ENCODE measurements at regions not wholly inside any gene's neighbourhood (a gene's known extent, or its start where the extent isn't known, plus 50 kb on each side); places are given as distances from the start of the nearest gene placed in this dataset.

GRCh38 chr4:114062499-114062898 is 83.1 kb upstream of the ARSJ start:
- Histone ChIP-seq H3K27me3 (ENCODE audit: insufficient read depth, low read depth) (no peaks in the 10 kb centered on the region), H4K20me1 (ENCODE audit: insufficient read depth) (no peaks in the 10 kb centered on the region), H3K4me2 (no peak overlapping the region), H3K9me2 (ENCODE audit: insufficient read depth) (no peaks in the 10 kb centered on the region), H3K36me3 (ENCODE audit: low read depth) (no peaks in the 10 kb centered on the region), H3F3A (ENCODE audit: insufficient read depth, low read depth) (no peaks in the 10 kb centered on the region), H3K79me2 (ENCODE audit: low read depth) (no peaks in the 10 kb centered on the region), H3K4me3 (no peak overlapping the region), H3K27ac (no peak overlapping the region), H3K4me1 (replicated peaks; ENCODE audit: insufficient read depth) (no peaks in the 10 kb centered on the region), H3K9me3 (ENCODE audit: insufficient read depth, low read depth) (no peaks in the 10 kb centered on the region), H2AFZ (no peak overlapping the region)
- POLR2A ChIA-PET (ENCODE audit: unreplicated experiment): no interaction called here
- intact Hi-C loops (cut with micrococcal nuclease; ENCODE audit: unreplicated experiment): no loop called here
- CTCF ChIA-PET: no interaction called here
- TF ChIP-seq EZH2 (IDR thresholded peaks at IDR 0.05; ENCODE audit: low read depth) (no peak), CTCF (conservative IDR thresholded peaks at IDR 0.05) (no peak)
- BruUV-seq (replicated peaks): no TSS peak
- DNase-seq: no peak

- TF ChIP-seq EZH2 (IDR thresholded peaks at IDR 0.05; ENCODE audit: low read depth) (no peak), CTCF (conservative IDR thresholded peaks at IDR 0.05) (no peak)
- Histone ChIP-seq H3K79me2 (ENCODE audit: low read depth) (no peaks in the 10 kb centered on the region), H3K4me3 (no peak overlapping the region), H3K4me2 (no peak overlapping the region), H3K27ac (no peak overlapping the region), H3F3A (ENCODE audit: insufficient read depth, low read depth) (no peaks in the 10 kb centered on the region), H3K27me3 (ENCODE audit: insufficient read depth, low read depth) (no peaks in the 10 kb centered on the region), H3K9me3 (ENCODE audit: insufficient read depth, low read depth) (no peaks in the 10 kb centered on the region), H4K20me1 (ENCODE audit: insufficient read depth) (no peaks in the 10 kb centered on the region), H2AFZ (no peak overlapping the region), H3K9me2 (ENCODE audit: insufficient read depth) (no peaks in the 10 kb centered on the region), H3K4me1 (replicated peaks; ENCODE audit: insufficient read depth) (no peaks in the 10 kb centered on the region), H3K36me3 (ENCODE audit: low read depth) (no peaks in the 10 kb centered on the region)
- ChIA-PET CTCF (no interaction called here), POLR2A (ENCODE audit: unreplicated experiment) (no interaction called here)
- BruUV-seq (replicated peaks): no TSS peak
- intact Hi-C loops (cut with micrococcal nuclease; ENCODE audit: unreplicated experiment): loop anchor here (5.0 to 10.0 kb wide), 3 partner anchors 118 to 680 kb away; no protein-coding TSS in a partner anchor
- no peak for DNase-seq
Measured at GRCh38 chr4:114072781-114073180, 93.3 kb upstream of the ARSJ start.

- Histone ChIP-seq H4K20me1 (ENCODE audit: insufficient read depth) (no peaks in the 10 kb centered on the region), H2AFZ (no peak overlapping the region), H3K27me3 (ENCODE audit: insufficient read depth, low read depth) (no peaks in the 10 kb centered on the region), H3K9me3 (ENCODE audit: insufficient read depth, low read depth) (no peaks in the 10 kb centered on the region), H3K4me2 (no peak overlapping the region), H3K79me2 (ENCODE audit: low read depth) (no peaks in the 10 kb centered on the region), H3F3A (ENCODE audit: insufficient read depth, low read depth) (no peaks in the 10 kb centered on the region), H3K4me1 (replicated peaks; ENCODE audit: insufficient read depth) (no peaks in the 10 kb centered on the region), H3K36me3 (ENCODE audit: low read depth) (no peaks in the 10 kb centered on the region), H3K9me2 (ENCODE audit: insufficient read depth) (no peaks in the 10 kb centered on the region), H3K27ac (no peak overlapping the region), H3K4me3 (no peak overlapping the region)
- no peak for DNase-seq
- ChIA-PET CTCF (interaction anchor here (0.6 kb wide), 1 partner anchor 26 kb away, joined by 15 read pairs; no protein-coding TSS in a partner anchor), POLR2A (ENCODE audit: unreplicated experiment) (no interaction called here)
- no TSS peak for BruUV-seq (replicated peaks)
- intact Hi-C loops (cut with micrococcal nuclease; ENCODE audit: unreplicated experiment): loop anchor here (10.0 kb wide), 2 partner anchors 122 to 292 kb away; no protein-coding TSS in a partner anchor
- TF ChIP-seq EZH2 (IDR thresholded peaks at IDR 0.05; ENCODE audit: low read depth) (no peak), CTCF (conservative IDR thresholded peaks at IDR 0.05) (no peak)
Measured at GRCh38 chr4:114076899-114077570, 97.6 kb upstream of the ARSJ start.

All from PC-9 (cell line).